GM12878 (cell line): ENCODE measurements at regions not wholly inside any gene's neighbourhood (a gene's known extent, or its start where the extent isn't known, plus 50 kb on each side); places are given as distances from the start of the nearest gene placed in this dataset.

Experiments
- ATAC-seq: fragments of 200-7000 bp; cut with Tn5 transposase; 3 replicates; pipeline ENCODE4 v1.9.1; 2020; ENCODE audit warnings: mild to moderate bottlenecking, moderate library complexity
- BruUV-seq: library from RNA; stranded (reverse); fragments of 400-500 nt; replicated peaks from 2 replicates; lab custom pipeline; 2021; lab: Mats Ljungman, UMichigan
- CTCF ChIA-PET: fragments of 300-600 bp; sonication (Branson Sonifier 250); formaldehyde crosslinking; extraction: SDS; loops from one replicate; lab custom pipeline; 2021; ENCODE audit warnings: inconsistent platforms; lab: Yijun Ruan, JAX
- POLR2A ChIA-PET: fragments of 350-600 bp; formaldehyde crosslinking; extraction: SDS; loops from one replicate; lab custom pipeline; 2021; ENCODE audit warnings: inconsistent platforms; lab: Charles Lee
- RAD21 ChIA-PET: fragments of 300-600 bp; sonication (Branson Sonifier 250); formaldehyde crosslinking; loops from one replicate; lab custom pipeline; 2023; ENCODE audit warnings: antibody characterized with exemption; ENCODE audit not compliant: unreplicated experiment; lab: Charles Lee
- SMC1A ChIA-PET: fragments of 300-600 bp; sonication (Branson Sonifier 250); formaldehyde crosslinking; loops from one replicate; lab custom pipeline; 2023; ENCODE audit not compliant: unreplicated experiment, uncharacterized antibody; lab: Charles Lee
- DNase-seq: peaks from one replicate; pipeline ENCODE4 v3.0.0-alpha.2; 2011; ENCODE audit warnings: low read depth, low spot score
- FAIRE-seq: peaks from 3 replicates; lab custom pipeline; 2011; peaks lifted over from hg19 to GRCh38; lab: Jason Lieb, UNC
- H2AFZ ChIP-seq: 2 replicates; pipeline ENCODE4 v1.6.0; 2011; ENCODE audit warnings: low read depth, low read length, control low read depth; ENCODE audit not compliant: control insufficient read depth
- H3K27ac ChIP-seq: 2 replicates; pipeline ENCODE4 v1.5.1; 2011; ENCODE audit warnings: control low read depth; ENCODE audit not compliant: control insufficient read depth, insufficient read depth
- H3K27me3 ChIP-seq, 2 experiments: replicated peaks in 1 of 2; 2 replicates each; pipeline versions ENCODE4 v1.6.0 to v1.6.1; 2011; ENCODE audit warnings: low read length in 1 of 2; ENCODE audit not compliant: control insufficient read depth in 2 of 2, insufficient read depth in 2 of 2
- H3K36me3 ChIP-seq, 2 experiments: 2 replicates each; pipeline ENCODE4 v1.5.1; 2011; ENCODE audit warnings: low read length in 1 of 2; ENCODE audit not compliant: control insufficient read depth in 2 of 2, insufficient read depth in 2 of 2
- H3K4me1 ChIP-seq: 2 replicates; pipeline ENCODE4 v1.6.1; 2011; ENCODE audit warnings: mild to moderate bottlenecking, low read length, moderate library complexity, mixed read lengths; ENCODE audit not compliant: control insufficient read depth, insufficient read depth
- H3K4me2 ChIP-seq: 2 replicates; pipeline ENCODE4 v1.6.0; 2011; ENCODE audit warnings: control low read depth; ENCODE audit not compliant: control insufficient read depth, insufficient read depth
- H3K4me3 ChIP-seq: fragments of 200-600 bp; sonication (generic); 2 replicates; pipeline ENCODE4 v1.5.1; 2016
- H3K79me2 ChIP-seq: 2 replicates; pipeline ENCODE4 v1.6.0; 2011; ENCODE audit warnings: low read length; ENCODE audit not compliant: control insufficient read depth, insufficient read depth
- H3K9ac ChIP-seq: 2 replicates; pipeline ENCODE4 v1.8.0; 2011; ENCODE audit warnings: low read length, control low read depth, mixed read lengths; ENCODE audit not compliant: control insufficient read depth, insufficient read depth
- H3K9me3 ChIP-seq: replicated peaks from 3 replicates; pipeline ENCODE4 v1.5.1; 2011; ENCODE audit warnings: mild to moderate bottlenecking, low read length; ENCODE audit not compliant: control insufficient read depth, insufficient read depth
- H4K20me1 ChIP-seq: 2 replicates; pipeline ENCODE4 v1.6.0; 2011; ENCODE audit not compliant: control insufficient read depth, insufficient read depth
- CBX3 ChIP-seq: fragments of 200-600 bp; sonication (generic); IDR thresholded peaks from 2 replicates; pipeline ENCODE4 v1.6.1; 2016; ENCODE audit warnings: low read depth, borderline replicate concordance
- CREB1 ChIP-seq: IDR thresholded peaks from 2 replicates; pipeline ENCODE4 v1.6.1; 2012; ENCODE audit warnings: low read depth, mild to moderate bottlenecking, inconsistent platforms
- ESRRA ChIP-seq: IDR thresholded peaks from 2 replicates; pipeline ENCODE4 v1.6.1; 2012; ENCODE audit warnings: mild to moderate bottlenecking, low read length, improper control_type of control experiment
- IKZF2 ChIP-seq, 2 experiments: fragments of 450-650 bp; IDR thresholded peaks; 2 replicates each; pipeline ENCODE4 v1.6.1; 2017; ENCODE audit warnings: mild to moderate bottlenecking in 2 of 2, moderate library complexity in 2 of 2
- IRF3 ChIP-seq: fragments of 450-650 bp; IDR thresholded peaks from 2 replicates; pipeline ENCODE4 v1.6.1; 2014; ENCODE audit warnings: mild to moderate bottlenecking
- MAX ChIP-seq: IDR thresholded peaks from 2 replicates; pipeline ENCODE4 v1.6.1; 2012; ENCODE audit warnings: low read depth, low read length, improper control_type of control experiment
- MTA2 ChIP-seq: fragments of 450-650 bp; IDR thresholded peaks from 2 replicates; pipeline ENCODE4 v1.6.1; 2016; ENCODE audit warnings: low read depth, mild to moderate bottlenecking, moderate library complexity
- PAX5 ChIP-seq: IDR thresholded peaks from 2 replicates; pipeline ENCODE4 v1.6.1; 2011; ENCODE audit warnings: low read depth, low read length, borderline replicate concordance
- POLR2AphosphoS2 ChIP-seq: IDR thresholded peaks from 2 replicates; pipeline ENCODE4 v1.6.1; 2011; ENCODE audit warnings: low read depth, mild to moderate bottlenecking, low read length, improper control_type of control experiment, moderate library complexity
- RAD51 ChIP-seq: fragments of 450-650 bp; IDR thresholded peaks from 2 replicates; pipeline ENCODE4 v1.6.1; 2016; ENCODE audit warnings: moderate library complexity, mild to moderate bottlenecking, inconsistent platforms
- RUNX3 ChIP-seq: IDR thresholded peaks from 2 replicates; pipeline ENCODE4 v1.6.1; 2012; ENCODE audit warnings: low read length, inconsistent platforms
- SIX5 ChIP-seq: IDR thresholded peaks from 2 replicates; pipeline ENCODE4 v1.6.1; 2011; ENCODE audit warnings: mild to moderate bottlenecking, low read depth, low read length, moderate library complexity; ENCODE audit not compliant: severe bottlenecking
- STAT1 ChIP-seq: fragments of 450-650 bp; conservative IDR thresholded peaks from 2 replicates; pipeline ENCODE4 v1.6.1; 2014; ENCODE audit warnings: antibody characterized with exemption, mild to moderate bottlenecking
- YBX1 ChIP-seq: fragments of 450-650 bp; IDR thresholded peaks from 2 replicates; pipeline ENCODE4 v1.6.1; 2016; ENCODE audit warnings: antibody characterized with exemption
- ZBTB11 ChIP-seq: fragments of 450-650 bp; formaldehyde crosslinking; IDR thresholded peaks from 2 replicates; pipeline ENCODE4 v1.5.0; 2022; ENCODE audit warnings: mild to moderate bottlenecking, missing genetic modification characterization
- ZNF207 ChIP-seq: fragments of 450-650 bp; IDR thresholded peaks from 2 replicates; pipeline ENCODE4 v1.6.1; 2014; ENCODE audit warnings: antibody characterized with exemption, mild to moderate bottlenecking, borderline replicate concordance
- ZNF622 ChIP-seq: fragments of 450-650 bp; IDR thresholded peaks from 2 replicates; pipeline ENCODE4 v1.6.1; 2017; ENCODE audit warnings: mild to moderate bottlenecking, inconsistent platforms
- WGBS: methylation state at CpG from one replicate; pipeline ENCODE4 v1.1.6; 2016; ENCODE audit warnings: low lambda C conversion rate; ENCODE audit not compliant: insufficient replicate concordance, insufficient coverage; ENCODE audit errors: missing lambda C conversion rate; 5-methylcytosine and 5-hydroxymethylcytosine counted together
- in situ Hi-C: fragments of 300-500 bp; cut with MboI; formaldehyde crosslinking; loops from 9 replicates; pipeline ENCODE4 v1.14.3; 2018; ENCODE audit warnings: mixed read lengths
- intact Hi-C: fragments of 100-400 bp; cut with micrococcal nuclease; formaldehyde crosslinking; loops from one replicate; pipeline ENCODE4 v1.14.2; 2022; ENCODE audit not compliant: unreplicated experiment
- TF ChIP-seq, protein P1 (sequence below): fragments of 450-650 bp; IDR thresholded peaks from 2 replicates; pipeline ENCODE4 v1.6.1; 2016; ENCODE audit warnings: mild to moderate bottlenecking

DNA sequence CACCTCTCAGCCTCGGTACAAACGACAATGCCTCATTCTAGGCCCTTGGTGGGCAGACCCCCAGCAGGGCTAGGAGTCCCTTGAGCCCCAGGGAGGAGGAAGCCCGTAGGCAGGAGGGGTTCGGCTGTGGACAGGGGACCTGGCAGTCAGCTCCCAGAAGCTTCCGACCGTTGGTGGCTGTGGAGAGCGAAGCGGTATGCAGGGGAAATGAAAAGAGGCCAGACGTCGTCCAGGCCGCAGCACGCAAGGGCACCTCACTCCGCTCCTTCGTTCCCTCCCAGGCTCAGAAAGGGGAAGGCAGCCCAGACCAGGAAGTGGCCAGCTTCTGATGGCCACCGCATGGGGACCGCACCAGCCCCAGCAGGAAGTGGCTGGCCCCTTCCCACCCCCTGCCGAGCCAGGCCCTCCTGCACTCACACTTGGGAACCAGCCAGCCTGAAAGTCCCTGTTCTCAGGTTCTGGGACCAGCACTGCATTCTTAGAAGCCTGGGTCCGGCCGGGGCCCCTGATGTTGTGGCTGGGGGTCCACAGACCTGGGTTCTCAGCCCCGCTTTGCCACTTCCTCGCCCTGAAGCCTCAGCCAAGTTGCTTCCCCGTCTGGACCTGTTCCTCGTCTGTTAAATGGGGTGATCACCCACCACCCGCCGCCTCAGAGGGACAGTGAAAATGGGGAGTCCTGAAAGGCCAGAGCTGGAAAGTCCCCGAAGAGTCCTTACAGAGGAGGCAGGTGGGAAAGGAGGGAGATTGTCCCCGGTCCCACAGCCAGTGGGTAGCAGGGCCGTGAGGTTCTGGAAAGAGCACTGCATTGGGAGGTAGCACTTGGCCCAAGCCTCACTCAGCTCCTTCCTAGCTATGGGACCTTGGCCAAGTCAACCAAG, 104.0 kb upstream of the RUNX3 start:
- BruUV-seq, result TSS peak; percentile 38
- Histone ChIP-seq H3K9ac (peak overlapping the region; percentile 91), H4K20me1 (no peaks in the 10 kb centered on the region), H3K9me3 (no peaks in the 10 kb centered on the region; the same call in 1 of the 3 replicates), H2AFZ (peak overlapping the region; percentile 15), H3K4me1 (peaks cover 82% of the 10 kb centered on the region), H3K4me3 (peak overlapping the region; percentile 73), H3K36me3 (no peaks in the 10 kb centered on the region; a peak in 1 of 4 replicates), H3K79me2 (peaks cover 55% of the 10 kb centered on the region), H3K27me3 (no peaks in the 10 kb centered on the region), H3K4me2 (peak overlapping the region; percentile 68), H3K27ac (peak overlapping the region; percentile 100)
- SMC1A ChIA-PET, result interaction anchor here (0.6 to 10.3 kb wide), 13 partner anchors 10 to 284 kb away, joined by 3 to 292 read pairs (median 5); partner anchors contain the start of gene RUNX3
- FAIRE-seq (no peak), ATAC-seq (peak; percentile 39), DNase-seq (no peak)
- in situ Hi-C loops, result loop anchor here (5.0 kb wide), 1 partner anchor 72 kb away; no protein-coding TSS in a partner anchor
- POLR2A ChIA-PET, result interaction anchor here (0.6 to 8.2 kb wide), 16 partner anchors 8 to 1470 kb away, joined by 3 to 169 read pairs (median 4); partner anchors contain the start of gene RUNX3
- CTCF ChIA-PET, result interaction anchor here (1.5 to 12.3 kb wide), 8 partner anchors 11 to 185 kb away, joined by 5 to 396 read pairs (median 70); partner anchors contain the start of gene RUNX3
- RAD21 ChIA-PET, result interaction anchor here (0.9 to 8.9 kb wide), 14 partner anchors 10 to 264 kb away, joined by 3 to 214 read pairs (median 10); partner anchors contain the start of gene RUNX3
- 3% methylated on average over 28 of the region's 28 CpGs for WGBS
- intact Hi-C loops, result loop anchor here (5.0 to 10.0 kb wide), 3 partner anchors 113 to 287 kb away; partner anchors contain the start of gene CLIC4
- TF ChIP-seq RAD51, result no peak
- no peak for TF ChIP-seq STAT1
- TF ChIP-seq ESRRA, result no peak
- peak; percentile 69 for TF ChIP-seq MTA2
- peak; percentile 83 for TF ChIP-seq MAX
- TF ChIP-seq ZBTB11 (CRISPR knock-in tag), result no peak
- peak; percentile 35; the same call in 1 of the 2 replicates for TF ChIP-seq POLR2AphosphoS2
- TF ChIP-seq RUNX3, result no peak
- TF ChIP-seq CBX3, result no peak
- TF ChIP-seq ZNF207, result peak; percentile 23; the same call in 1 of the 2 replicates
- TF ChIP-seq ZNF622, result no peak
- no peak for TF ChIP-seq IRF3
- no peak for TF ChIP-seq YBX1
- TF ChIP-seq, protein P1, sequence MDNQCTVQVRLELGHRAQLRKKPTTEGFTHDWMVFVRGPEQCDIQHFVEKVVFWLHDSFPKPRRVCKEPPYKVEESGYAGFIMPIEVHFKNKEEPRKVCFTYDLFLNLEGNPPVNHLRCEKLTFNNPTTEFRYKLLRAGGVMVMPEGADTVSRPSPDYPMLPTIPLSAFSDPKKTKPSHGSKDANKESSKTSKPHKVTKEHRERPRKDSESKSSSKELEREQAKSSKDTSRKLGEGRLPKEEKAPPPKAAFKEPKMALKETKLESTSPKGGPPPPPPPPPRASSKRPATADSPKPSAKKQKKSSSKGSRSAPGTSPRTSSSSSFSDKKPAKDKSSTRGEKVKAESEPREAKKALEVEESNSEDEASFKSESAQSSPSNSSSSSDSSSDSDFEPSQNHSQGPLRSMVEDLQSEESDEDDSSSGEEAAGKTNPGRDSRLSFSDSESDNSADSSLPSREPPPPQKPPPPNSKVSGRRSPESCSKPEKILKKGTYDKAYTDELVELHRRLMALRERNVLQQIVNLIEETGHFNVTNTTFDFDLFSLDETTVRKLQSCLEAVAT, result peak; percentile 80; the same call in 1 of the 2 replicates
- peak; percentile 83 to 90 for TF ChIP-seq IKZF2 (IDR thresholded peaks at IDR 0.05)
- peak; percentile 91 for TF ChIP-seq PAX5
- TF ChIP-seq CREB1, result no peak
- TF ChIP-seq SIX5, result no peak
